Panc1 (cell line): ENCODE measurements at regions not wholly inside any gene's neighbourhood (a gene's known extent, or its start where the extent isn't known, plus 50 kb on each side); places are given as distances from the start of the nearest gene placed in this dataset.

Experiments
- ATAC-seq: fragments of 200-7000 bp; cut with Tn5 transposase; 2 replicates; pipeline ENCODE4 v1.9.1; 2020; ENCODE audit warnings: mild to moderate bottlenecking, moderate library complexity
- BruUV-seq: library from RNA; stranded (reverse); fragments of 400-500 nt; replicated peaks from 2 replicates; lab custom pipeline; 2021; lab: Mats Ljungman, UMichigan
- CTCF ChIA-PET: fragments of 300-600 bp; sonication (Branson Sonifier 250); formaldehyde crosslinking; loops from one replicate; lab custom pipeline; 2022; ENCODE audit warnings: antibody characterized with exemption; lab: Charles Lee
- POLR2A ChIA-PET: fragments of 300-600 bp; sonication (Branson Sonifier 250); formaldehyde crosslinking; loops from one replicate; lab custom pipeline; 2022; ENCODE audit warnings: antibody characterized with exemption; lab: Charles Lee
- DNase-seq: peaks from one replicate; pipeline ENCODE4 v3.0.0-alpha.2; 2010; ENCODE audit warnings: low read depth, low spot score
- H3K27ac ChIP-seq: 2 replicates; pipeline ENCODE4 v1.5.1; 2011; ENCODE audit warnings: mild to moderate bottlenecking, low read length, inconsistent platforms
- H3K27me3 ChIP-seq: fragments of 200-500 bp; sonication (Bioruptor generic); 2 replicates; pipeline ENCODE4 v1.6.0; 2014; ENCODE audit warnings: low read length, inconsistent platforms; ENCODE audit not compliant: control insufficient read depth, insufficient read depth
- H3K36me3 ChIP-seq: fragments of 200-500 bp; sonication (Bioruptor generic); 2 replicates; pipeline ENCODE4 v1.5.1; 2014; ENCODE audit warnings: inconsistent platforms, mild to moderate bottlenecking, low read length, moderate library complexity; ENCODE audit not compliant: control insufficient read depth, insufficient read depth
- H3K4me1 ChIP-seq: 2 replicates; pipeline ENCODE4 v1.5.1; 2011; ENCODE audit warnings: inconsistent platforms, mild to moderate bottlenecking, low read length, moderate library complexity; ENCODE audit not compliant: control insufficient read depth, insufficient read depth
- H3K4me3 ChIP-seq, 2 experiments: 2 replicates each; pipeline ENCODE4 v1.5.1; 2011 to 2012; ENCODE audit warnings: low read depth in 2 of 2, low read length in 2 of 2, mild to moderate bottlenecking in 2 of 2, inconsistent platforms in 1 of 2, moderate library complexity in 1 of 2
- H3K9me3 ChIP-seq: fragments of 200-500 bp; sonication (Bioruptor generic); 2 replicates; pipeline ENCODE4 v1.5.1; 2014; ENCODE audit warnings: low read depth, mild to moderate bottlenecking, inconsistent platforms, low read length, moderate library complexity; ENCODE audit not compliant: control insufficient read depth, insufficient read depth
- CTCF ChIP-seq: fragments of 450-650 bp; IDR thresholded peaks from 2 replicates; pipeline ENCODE4 v1.5.1; 2017; ENCODE audit warnings: mild to moderate bottlenecking
- POLR2AphosphoS5 ChIP-seq: IDR thresholded peaks from 2 replicates; pipeline ENCODE4 v1.6.1; 2012; ENCODE audit warnings: mild to moderate bottlenecking, low read depth, low read length, moderate library complexity
- REST ChIP-seq, 2 experiments: IDR thresholded peaks; 2 replicates each; pipeline ENCODE4 v1.6.1; 2011 to 2012; ENCODE audit warnings: low read depth in 2 of 2, control low read depth in 1 of 2, low read length in 1 of 2, mild to moderate bottlenecking in 1 of 2, moderate library complexity in 1 of 2; ENCODE audit not compliant: insufficient read depth in 1 of 2
- SIN3A ChIP-seq: IDR thresholded peaks from 2 replicates; pipeline ENCODE4 v1.6.1; 2012; ENCODE audit warnings: low read depth, mild to moderate bottlenecking, low read length, moderate library complexity, borderline replicate concordance; ENCODE audit not compliant: insufficient read depth
- TCF7L2 ChIP-seq: IDR thresholded peaks from 2 replicates; pipeline ENCODE4 v1.6.1; 2011; ENCODE audit warnings: mild to moderate bottlenecking, low read depth, low read length, inconsistent platforms
- in situ Hi-C: cut with HindIII; loops from 2 replicates; pipeline ENCODE4 v1.10.0; 2016; ENCODE audit warnings: low sequenced_read_pairs, low pct_unique_long_range_greater_than_20kb
- intact Hi-C: fragments of 100-400 bp; cut with micrococcal nuclease; formaldehyde crosslinking; loops from one replicate; pipeline ENCODE4 v1.10.0; 2022; ENCODE audit not compliant: unreplicated experiment

- ChIA-PET CTCF (no interaction called here), POLR2A (no interaction called here)
- Histone ChIP-seq H3K36me3 (no peaks in the 10 kb centered on the region), H3K4me1 (no peaks in the 10 kb centered on the region), H3K4me3 (no peak overlapping the region), H3K27ac (no peak overlapping the region), H3K9me3 (no peaks in the 10 kb centered on the region), H3K27me3 (no peaks in the 10 kb centered on the region)
- in situ Hi-C loops, result no loop called here
- no TSS peak for BruUV-seq
- ATAC-seq (no peak), DNase-seq (no peak)
- intact Hi-C loops, result no loop called here
- TF ChIP-seq TCF7L2 (no peak), REST (IDR thresholded peaks at IDR 0.05; ENCODE audit: insufficient read depth in 1 of 2, low read depth in 2 of 2, low read length in 1 of 2) (no peak), SIN3A (no peak), CTCF (no peak), POLR2AphosphoS5 (no peak)
These were observed 238.9 kb downstream of the HS3ST1 start for GRCh38 chr4:11189756-11190155.

- Histone ChIP-seq H3K9me3 (no peaks in the 10 kb centered on the region), H3K4me3 (no peak overlapping the region), H3K27me3 (no peaks in the 10 kb centered on the region), H3K4me1 (no peaks in the 10 kb centered on the region), H3K36me3 (no peaks in the 10 kb centered on the region), H3K27ac (no peak overlapping the region)
- intact Hi-C loops, result no loop called here
- ATAC-seq (no peak), DNase-seq (no peak)
- no TSS peak for BruUV-seq
- ChIA-PET CTCF (no interaction called here), POLR2A (no interaction called here)
- TF ChIP-seq SIN3A (no peak), REST (IDR thresholded peaks at IDR 0.05; ENCODE audit: insufficient read depth in 1 of 2, low read depth in 2 of 2, low read length in 1 of 2) (no peak), CTCF (no peak)
- in situ Hi-C loops, result no loop called here
These were observed 245.3 kb downstream of the HS3ST1 start for GRCh38 chr4:11183356-11183740.
